ENCODE measurements at regions not wholly inside any gene's neighbourhood (a gene's known extent, or its start where the extent isn't known, plus 50 kb on each side); places are given as distances from the start of the nearest gene placed in this dataset.
A peak's percentile ranks its signal among the peaks of the same experiment; 100 is the strongest.
"Not testable (repeated sequence)": the region's sequence is repeated elsewhere in the genome, so short reads cannot be mapped to it uniquely, and the experiment has no call there.

DNA sequence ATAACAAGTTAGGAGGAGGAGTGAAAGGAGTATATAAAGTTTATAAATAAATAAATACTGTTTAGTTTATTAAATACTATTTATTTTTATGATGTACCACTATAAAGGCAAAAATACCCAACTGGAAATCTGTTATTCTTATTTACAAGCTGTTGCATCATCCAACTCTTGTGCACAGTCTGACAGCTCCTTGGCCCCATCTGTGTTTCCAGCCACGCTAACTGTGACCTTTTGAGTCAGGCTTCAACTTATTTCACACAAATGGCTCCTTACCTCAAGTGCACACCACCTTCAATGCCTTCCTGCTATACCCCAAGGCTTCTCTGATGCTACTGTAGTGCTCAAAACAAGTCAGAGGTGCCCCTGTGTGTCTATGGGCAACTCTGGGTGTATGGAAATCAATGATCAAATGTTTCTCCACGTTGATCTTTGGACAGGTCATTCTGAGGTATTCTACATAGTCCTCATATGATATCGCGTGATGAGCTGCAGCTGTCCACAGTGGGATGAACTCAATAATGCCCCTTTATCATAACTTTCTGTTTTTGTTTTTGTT lies 303.2 kb upstream of the GRAMD2B start:
- TF ChIP-seq, protein P1, sequence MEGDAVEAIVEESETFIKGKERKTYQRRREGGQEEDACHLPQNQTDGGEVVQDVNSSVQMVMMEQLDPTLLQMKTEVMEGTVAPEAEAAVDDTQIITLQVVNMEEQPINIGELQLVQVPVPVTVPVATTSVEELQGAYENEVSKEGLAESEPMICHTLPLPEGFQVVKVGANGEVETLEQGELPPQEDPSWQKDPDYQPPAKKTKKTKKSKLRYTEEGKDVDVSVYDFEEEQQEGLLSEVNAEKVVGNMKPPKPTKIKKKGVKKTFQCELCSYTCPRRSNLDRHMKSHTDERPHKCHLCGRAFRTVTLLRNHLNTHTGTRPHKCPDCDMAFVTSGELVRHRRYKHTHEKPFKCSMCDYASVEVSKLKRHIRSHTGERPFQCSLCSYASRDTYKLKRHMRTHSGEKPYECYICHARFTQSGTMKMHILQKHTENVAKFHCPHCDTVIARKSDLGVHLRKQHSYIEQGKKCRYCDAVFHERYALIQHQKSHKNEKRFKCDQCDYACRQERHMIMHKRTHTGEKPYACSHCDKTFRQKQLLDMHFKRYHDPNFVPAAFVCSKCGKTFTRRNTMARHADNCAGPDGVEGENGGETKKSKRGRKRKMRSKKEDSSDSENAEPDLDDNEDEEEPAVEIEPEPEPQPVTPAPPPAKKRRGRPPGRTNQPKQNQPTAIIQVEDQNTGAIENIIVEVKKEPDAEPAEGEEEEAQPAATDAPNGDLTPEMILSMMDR (conservative IDR thresholded peaks at IDR 0.05; ENCODE audit: control insufficient read depth, insufficient read depth, low read depth, low read length), result no peak
- peak; percentile 36 for DNase-seq (ENCODE audit: low read depth)

DNA sequence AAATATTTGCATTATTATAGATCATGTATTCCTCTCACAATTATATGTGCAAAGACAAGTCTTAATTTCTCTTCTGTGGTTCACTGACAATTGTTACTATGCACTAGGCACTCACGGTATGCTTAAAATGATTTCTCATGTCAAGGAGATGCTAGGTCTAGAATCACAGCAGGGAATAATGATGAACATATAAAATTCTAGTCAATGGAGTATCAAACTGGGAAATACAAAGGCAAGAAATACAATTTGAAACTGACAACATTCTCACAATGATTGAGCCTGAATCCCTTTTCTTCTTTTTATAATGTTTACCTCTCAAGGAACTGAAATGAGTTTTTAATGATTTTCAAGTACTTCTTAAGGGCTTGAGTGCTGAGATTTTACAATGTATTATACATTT lies 302.3 kb upstream of the GRAMD2B start:
- no peak overlapping the region for H3K4me3 ChIP-seq (ENCODE audit: control insufficient read depth, low read depth, low read length)
- TF ChIP-seq, protein P1 (conservative IDR thresholded peaks at IDR 0.05; ENCODE audit: control insufficient read depth, insufficient read depth, low read depth, low read length), result no peak
- DNase-seq (ENCODE audit: low read depth), result no peak

More for the DNA sequence above, 303.2 kb upstream of the GRAMD2B start:
- H3K4me3 ChIP-seq (ENCODE audit: control insufficient read depth, low read depth, low read length), result no peak overlapping the region

DNA sequence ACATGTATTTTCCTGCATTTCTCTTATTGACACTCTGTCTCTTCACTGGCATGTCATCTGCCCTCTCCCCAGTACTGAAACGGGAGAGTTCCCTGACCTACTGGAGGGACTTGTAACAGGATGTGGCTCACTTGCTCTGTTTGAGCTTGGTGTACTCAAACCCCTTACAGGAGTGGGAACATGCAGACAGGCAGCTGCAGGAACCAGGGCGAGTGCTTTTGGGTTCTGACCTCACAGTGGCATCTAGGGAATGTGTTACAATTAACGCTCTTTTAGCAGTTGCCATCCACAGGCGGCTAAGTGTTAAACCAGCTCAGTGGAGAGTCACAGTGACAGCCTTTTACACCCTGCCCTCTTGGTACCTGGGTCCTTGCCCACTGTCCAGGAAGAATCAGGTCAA lies 300.3 kb upstream of the GRAMD2B start:
- no peak overlapping the region for H3K4me3 ChIP-seq (ENCODE audit: control insufficient read depth, low read depth, low read length)
- TF ChIP-seq, protein P1 (conservative IDR thresholded peaks at IDR 0.05; ENCODE audit: control insufficient read depth, insufficient read depth, low read depth, low read length), result no peak
- DNase-seq (ENCODE audit: low read depth), result no peak

DNA sequence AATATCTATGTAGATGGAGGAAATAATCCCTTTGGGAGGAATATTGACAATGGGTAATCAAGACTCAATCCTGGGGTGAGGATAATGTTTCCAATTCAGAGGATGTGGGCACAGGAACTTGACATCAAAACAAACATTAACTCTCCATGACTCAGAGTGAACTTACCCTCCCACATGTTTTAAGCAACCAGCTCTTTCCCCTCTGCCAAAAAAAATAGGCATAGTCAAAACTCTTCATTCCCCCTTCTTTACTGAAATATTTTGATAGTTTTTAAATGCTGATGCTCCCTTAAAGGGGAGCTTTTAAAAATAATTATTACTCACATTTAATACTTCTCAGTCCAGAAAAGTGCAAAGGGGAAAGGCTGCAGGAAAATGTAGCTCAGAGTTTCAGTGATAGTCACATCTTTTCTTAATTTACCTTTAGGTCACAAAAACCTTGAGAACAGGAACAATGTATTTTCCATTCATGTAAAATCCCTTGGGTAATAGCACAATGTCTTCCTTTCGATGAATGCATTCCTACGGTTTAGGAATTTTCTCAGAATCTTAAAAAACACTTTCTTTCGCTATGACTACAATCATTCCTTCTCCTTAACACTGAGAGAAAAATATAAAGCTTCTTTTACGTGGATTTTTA lies 298.4 kb upstream of the GRAMD2B start:
- H3K4me3 ChIP-seq (ENCODE audit: control insufficient read depth, low read depth, low read length), result no peak overlapping the region
- TF ChIP-seq, protein P1 (conservative IDR thresholded peaks at IDR 0.05; ENCODE audit: control insufficient read depth, insufficient read depth, low read depth, low read length), result no peak
- DNase-seq (ENCODE audit: low read depth), result peak; percentile 85

DNA sequence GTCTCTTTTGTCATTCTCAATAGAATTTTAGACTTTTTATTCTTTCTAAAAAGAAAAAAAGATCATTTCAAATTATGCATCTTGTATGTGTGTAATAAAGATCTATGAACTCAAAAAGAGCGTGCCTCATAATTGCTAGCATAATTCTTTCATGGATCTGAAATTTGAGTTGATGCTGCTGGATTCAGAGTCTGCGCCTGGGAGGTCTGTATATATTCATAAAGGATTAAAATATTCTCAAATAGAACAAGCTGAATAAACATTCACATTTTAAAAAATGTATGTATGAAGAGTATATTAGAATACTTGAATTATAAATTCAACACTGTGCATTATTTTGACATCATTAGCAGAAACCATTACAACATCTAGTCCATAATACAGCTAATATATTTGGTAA lies 297.8 kb upstream of the GRAMD2B start:
- no peak for DNase-seq (ENCODE audit: low read depth)
- H3K4me3 ChIP-seq (ENCODE audit: control insufficient read depth, low read depth, low read length), result no peak overlapping the region
- TF ChIP-seq, protein P1 (conservative IDR thresholded peaks at IDR 0.05; ENCODE audit: control insufficient read depth, insufficient read depth, low read depth, low read length), result no peak

DNA sequence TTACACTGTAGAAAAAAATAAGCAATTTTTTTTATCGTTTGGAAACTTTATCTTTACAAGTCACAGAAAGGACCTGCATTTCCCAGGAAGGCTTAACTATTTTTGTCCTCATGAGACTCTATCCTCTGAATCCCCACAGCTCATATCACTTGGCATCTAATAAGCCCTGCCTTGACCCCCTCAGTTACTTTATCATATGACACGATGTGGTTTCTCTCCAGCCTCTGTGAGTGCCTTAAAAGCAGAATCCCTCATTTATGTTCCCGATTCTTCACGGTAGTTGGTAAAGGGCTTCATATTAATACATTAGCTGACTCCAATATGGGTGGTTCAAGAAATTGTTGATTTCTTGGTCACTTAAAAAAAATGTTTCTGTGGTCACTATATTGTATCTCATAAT lies 296.6 kb upstream of the GRAMD2B start:
- TF ChIP-seq, protein P1 (conservative IDR thresholded peaks at IDR 0.05; ENCODE audit: control insufficient read depth, insufficient read depth, low read depth, low read length), result no peak
- no peak for DNase-seq (ENCODE audit: low read depth)
- H3K4me3 ChIP-seq (ENCODE audit: control insufficient read depth, low read depth, low read length), result no peak overlapping the region

DNA sequence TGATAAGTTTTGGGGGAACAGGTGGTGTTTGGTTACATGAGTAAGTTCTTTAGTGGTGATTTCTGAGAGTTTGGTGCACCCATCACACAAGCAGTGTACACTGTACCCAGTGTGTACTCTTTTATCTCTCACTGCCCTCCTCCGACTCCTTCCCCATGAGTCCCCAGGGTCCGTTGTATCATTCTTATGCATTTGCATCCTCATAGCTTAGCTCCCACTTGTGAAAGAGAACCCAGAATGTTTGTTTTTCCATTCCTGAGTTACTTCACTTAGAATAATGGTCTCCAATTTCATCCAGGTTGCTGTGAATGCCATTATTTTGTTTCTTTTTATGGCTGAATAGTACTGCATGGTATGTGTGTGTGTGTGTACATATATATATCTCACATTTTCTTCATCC lies 295.8 kb upstream of the GRAMD2B start:
- peak; percentile 33 for DNase-seq (ENCODE audit: low read depth)
- H3K4me3 ChIP-seq (ENCODE audit: control insufficient read depth, low read depth, low read length), result not testable (repeated sequence)

Data from fibroblast of mammary gland (primary cell).